ENCODE measurements at regions not wholly inside any gene's neighbourhood (a gene's known extent, or its start where the extent isn't known, plus 50 kb on each side); places are given as distances from the start of the nearest gene placed in this dataset.

- TF ChIP-seq, protein P1, sequence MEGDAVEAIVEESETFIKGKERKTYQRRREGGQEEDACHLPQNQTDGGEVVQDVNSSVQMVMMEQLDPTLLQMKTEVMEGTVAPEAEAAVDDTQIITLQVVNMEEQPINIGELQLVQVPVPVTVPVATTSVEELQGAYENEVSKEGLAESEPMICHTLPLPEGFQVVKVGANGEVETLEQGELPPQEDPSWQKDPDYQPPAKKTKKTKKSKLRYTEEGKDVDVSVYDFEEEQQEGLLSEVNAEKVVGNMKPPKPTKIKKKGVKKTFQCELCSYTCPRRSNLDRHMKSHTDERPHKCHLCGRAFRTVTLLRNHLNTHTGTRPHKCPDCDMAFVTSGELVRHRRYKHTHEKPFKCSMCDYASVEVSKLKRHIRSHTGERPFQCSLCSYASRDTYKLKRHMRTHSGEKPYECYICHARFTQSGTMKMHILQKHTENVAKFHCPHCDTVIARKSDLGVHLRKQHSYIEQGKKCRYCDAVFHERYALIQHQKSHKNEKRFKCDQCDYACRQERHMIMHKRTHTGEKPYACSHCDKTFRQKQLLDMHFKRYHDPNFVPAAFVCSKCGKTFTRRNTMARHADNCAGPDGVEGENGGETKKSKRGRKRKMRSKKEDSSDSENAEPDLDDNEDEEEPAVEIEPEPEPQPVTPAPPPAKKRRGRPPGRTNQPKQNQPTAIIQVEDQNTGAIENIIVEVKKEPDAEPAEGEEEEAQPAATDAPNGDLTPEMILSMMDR (IDR thresholded peaks at IDR 0.05; ENCODE audit: extremely low read depth, missing control alignments) = no peak
- DNase-seq (ENCODE audit: low spot score) = no peak
Measured at GRCh38 chr11:32531528-32531927, 52.1 kb upstream of the EIF3M start.

GRCh38 chr11:32529994-32530588, 53.5 kb upstream of the EIF3M start:
- TF ChIP-seq, protein P1 (IDR thresholded peaks at IDR 0.05; ENCODE audit: extremely low read depth, missing control alignments) = no peak
- DNase-seq (ENCODE audit: low spot score) = peak; percentile 62

DNA sequence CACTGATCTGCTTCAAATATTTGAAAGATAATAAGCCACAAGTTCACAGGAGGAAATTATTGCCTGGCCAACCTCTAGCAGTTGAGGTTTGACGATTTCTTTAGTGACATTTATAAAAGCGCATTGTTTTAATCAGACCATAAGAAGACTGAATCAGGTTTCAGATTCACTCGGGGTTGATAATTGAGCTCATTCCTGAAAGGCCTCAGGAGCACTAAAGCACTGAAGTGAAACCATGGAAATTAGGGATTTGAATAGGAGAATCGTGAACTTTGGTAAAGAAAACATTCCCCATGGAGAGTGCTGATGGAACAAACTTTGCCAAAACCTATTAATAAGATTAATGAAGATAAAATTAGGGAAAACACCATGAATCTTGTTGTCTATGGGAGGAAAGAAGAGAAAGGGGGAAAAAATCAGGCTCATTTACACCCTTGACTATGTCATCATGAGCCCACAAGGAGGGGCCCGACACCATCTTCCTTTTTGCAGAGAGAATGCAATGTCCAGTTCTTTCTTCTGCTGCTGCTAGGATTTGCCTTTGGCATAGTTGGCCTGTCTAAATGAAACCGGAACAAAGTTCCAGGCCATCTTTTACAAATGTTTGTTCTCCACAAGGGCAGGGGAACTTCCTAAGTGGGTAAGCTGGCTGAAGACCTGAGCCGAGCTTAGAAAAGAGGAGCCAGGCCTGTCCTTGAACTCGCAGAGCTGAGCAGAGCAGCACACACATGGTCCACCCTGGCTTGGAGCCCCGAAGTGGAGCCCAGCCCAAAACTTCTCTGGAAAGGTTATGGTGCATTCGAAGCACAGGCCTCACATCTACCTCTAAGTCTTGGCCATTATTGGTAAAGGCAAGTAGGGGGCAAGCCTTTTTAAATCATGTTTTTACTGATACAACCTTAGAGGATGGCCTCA, 56.1 kb upstream of the EIF3M start:
- DNase-seq (ENCODE audit: low spot score) = no peak

GRCh38 chr11:32526760-32527159, 56.9 kb upstream of the EIF3M start:
- TF ChIP-seq, protein P1 (IDR thresholded peaks at IDR 0.05; ENCODE audit: extremely low read depth, missing control alignments) = no peak
- no peak for DNase-seq (ENCODE audit: low spot score)

More for the DNA sequence above, 56.1 kb upstream of the EIF3M start:
- TF ChIP-seq, protein P1 (IDR thresholded peaks at IDR 0.05; ENCODE audit: extremely low read depth, missing control alignments) = no peak

GRCh38 chr11:32511926-32512325, 71.7 kb upstream of the EIF3M start:
- TF ChIP-seq, protein P1 (IDR thresholded peaks at IDR 0.05; ENCODE audit: extremely low read depth, missing control alignments) = no peak
- no peak for DNase-seq (ENCODE audit: low spot score)

- TF ChIP-seq, protein P1 (IDR thresholded peaks at IDR 0.05; ENCODE audit: extremely low read depth, missing control alignments) = no peak
- no peak for DNase-seq (ENCODE audit: low spot score)
Measured at GRCh38 chr11:32510039-32510438, 73.6 kb upstream of the EIF3M start.

DNA sequence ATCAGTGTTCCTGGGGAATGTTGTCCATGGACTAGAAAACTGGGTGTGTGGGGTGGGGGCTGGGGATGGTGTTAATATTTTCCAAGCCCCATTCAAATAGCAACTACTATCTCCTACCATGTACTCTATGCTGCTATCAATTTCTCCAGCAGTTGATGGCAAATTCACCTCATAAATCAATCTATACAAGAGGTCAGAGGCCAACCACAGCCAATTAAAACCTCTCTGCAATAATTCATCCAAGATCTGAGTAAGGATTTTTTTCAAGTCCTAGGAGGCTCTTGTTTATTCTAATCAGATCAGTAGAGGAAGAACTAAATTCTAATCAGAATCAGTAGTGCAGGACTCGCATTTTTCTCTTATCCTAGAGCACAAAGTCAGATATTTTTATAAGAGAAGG, 73.4 kb upstream of the WT1 start:
- DNase-seq (ENCODE audit: low spot score) = no peak

More for the DNA sequence above, 73.4 kb upstream of the WT1 start:
- TF ChIP-seq, protein P1 (IDR thresholded peaks at IDR 0.05; ENCODE audit: extremely low read depth, missing control alignments) = no peak
